DOHH2 (cell line): ENCODE measurements at regions not wholly inside any gene's neighbourhood (a gene's known extent, or its start where the extent isn't known, plus 50 kb on each side); places are given as distances from the start of the nearest gene placed in this dataset.

Experiments used
- H3F3A ChIP-seq: fragments of 200-600 bp; sonication (generic), shearing (Covaris generic); 2 replicates; pipeline ENCODE4 v1.6.0; 2016; ENCODE audit warnings: antibody characterized with exemption, mild to moderate bottlenecking; ENCODE audit not compliant: control insufficient read depth, insufficient read depth
- H3K27ac ChIP-seq: fragments of 200-600 bp; sonication (generic); 2 replicates; pipeline ENCODE4 v1.5.1; 2014; ENCODE audit warnings: low read depth, mild to moderate bottlenecking, low read length, moderate library complexity
- H3K27me3 ChIP-seq: fragments of 200-600 bp; sonication (generic); 2 replicates; pipeline ENCODE4 v1.6.1; 2014; ENCODE audit warnings: mild to moderate bottlenecking, low read length, mixed read lengths; ENCODE audit not compliant: control insufficient read depth
- H3K36me3 ChIP-seq: fragments of 200-600 bp; sonication (generic); 2 replicates; pipeline ENCODE4 v1.6.1; 2014; ENCODE audit warnings: mild to moderate bottlenecking, low read length, moderate library complexity, mixed read lengths; ENCODE audit not compliant: control insufficient read depth
- H3K4me1 ChIP-seq: fragments of 200-600 bp; sonication (generic); 2 replicates; pipeline ENCODE4 v1.6.1; 2014; ENCODE audit warnings: mild to moderate bottlenecking, low read length, mixed read lengths; ENCODE audit not compliant: control insufficient read depth
- H3K4me2 ChIP-seq: fragments of 200-600 bp; sonication (generic); 2 replicates; pipeline ENCODE4 v1.6.0; 2014; ENCODE audit warnings: mild to moderate bottlenecking, low read length, moderate library complexity
- H3K4me3 ChIP-seq: fragments of 200-600 bp; sonication (generic); 2 replicates; pipeline ENCODE4 v1.5.1; 2014; ENCODE audit warnings: mild to moderate bottlenecking, low read length, mixed read lengths
- H3K79me2 ChIP-seq: fragments of 200-600 bp; sonication (generic); 2 replicates; pipeline ENCODE4 v1.6.1; 2014; ENCODE audit warnings: mild to moderate bottlenecking, low read length, mixed read lengths; ENCODE audit not compliant: control insufficient read depth
- H3K9me2 ChIP-seq: fragments of 200-600 bp; sonication (generic); replicated peaks from 2 replicates; pipeline ENCODE4 v1.6.1; 2014; ENCODE audit warnings: mild to moderate bottlenecking, low read length, mixed read lengths; ENCODE audit not compliant: control insufficient read depth
- H3K9me3 ChIP-seq: fragments of 200-600 bp; sonication (generic); 2 replicates; pipeline ENCODE4 v1.6.1; 2014; ENCODE audit warnings: antibody characterized with exemption, low read length, mixed read lengths; ENCODE audit not compliant: control insufficient read depth, insufficient read depth
- H4K20me1 ChIP-seq: fragments of 200-600 bp; sonication (generic); 2 replicates; pipeline ENCODE4 v1.6.0; 2014; ENCODE audit warnings: low read depth, mild to moderate bottlenecking, antibody characterized with exemption, low read length, moderate library complexity; ENCODE audit not compliant: control insufficient read depth, insufficient read depth
- CTCF ChIP-seq: fragments of 200-600 bp; sonication (generic); IDR thresholded peaks from one replicate; pipeline ENCODE4 v1.5.1; 2014; ENCODE audit warnings: antibody characterized with exemption, mild to moderate bottlenecking, low read depth, low read length; ENCODE audit not compliant: poor library complexity, severe bottlenecking
- EZH2phosphoT487 ChIP-seq: fragments of 200-600 bp; sonication (generic); IDR thresholded peaks from 2 replicates; pipeline ENCODE4 v1.6.1; 2017; ENCODE audit warnings: borderline replicate concordance, mild to moderate bottlenecking, antibody characterized with exemption, low read length, moderate library complexity, mixed read lengths

GRCh38 chr3:41002104-41002503, 197.2 kb upstream of the CTNNB1 start:
- Histone ChIP-seq H3K27me3 (no peaks in the 10 kb centered on the region), H3K4me1 (peaks cover 14% of the 10 kb centered on the region), H3F3A (no peaks in the 10 kb centered on the region), H3K27ac (no peak overlapping the region), H4K20me1 (no peaks in the 10 kb centered on the region), H3K79me2 (no peaks in the 10 kb centered on the region), H3K36me3 (no peaks in the 10 kb centered on the region), H3K9me3 (no peaks in the 10 kb centered on the region), H3K4me2 (no peak overlapping the region), H3K4me3 (no peak overlapping the region), H3K9me2 (no peaks in the 10 kb centered on the region)
- TF ChIP-seq EZH2phosphoT487 (no peak), CTCF (no peak)

- Histone ChIP-seq H3K9me2 (no peaks in the 10 kb centered on the region), H3K79me2 (no peaks in the 10 kb centered on the region), H3K27me3 (no peaks in the 10 kb centered on the region), H3K27ac (no peak overlapping the region), H3K4me2 (no peak overlapping the region), H3K9me3 (peaks cover 8% of the 10 kb centered on the region), H3F3A (no peaks in the 10 kb centered on the region), H3K4me3 (no peak overlapping the region), H3K4me1 (peaks cover under 1% of the 10 kb centered on the region), H4K20me1 (no peaks in the 10 kb centered on the region), H3K36me3 (no peaks in the 10 kb centered on the region)
- no peak for TF ChIP-seq CTCF
- TF ChIP-seq EZH2phosphoT487 = no peak
These were observed 191.9 kb upstream of the CTNNB1 start for GRCh38 chr3:41007399-41007798.

GRCh38 chr3:41011854-41012253, 187.5 kb upstream of the CTNNB1 start:
- Histone ChIP-seq H3K9me3 (peaks cover 8% of the 10 kb centered on the region), H4K20me1 (no peaks in the 10 kb centered on the region), H3K36me3 (no peaks in the 10 kb centered on the region), H3K27me3 (no peaks in the 10 kb centered on the region), H3F3A (no peaks in the 10 kb centered on the region), H3K4me3 (no peak overlapping the region), H3K9me2 (no peaks in the 10 kb centered on the region), H3K79me2 (no peaks in the 10 kb centered on the region), H3K4me1 (no peaks in the 10 kb centered on the region), H3K4me2 (no peak overlapping the region), H3K27ac (no peak overlapping the region)
- no peak for TF ChIP-seq CTCF
- no peak for TF ChIP-seq EZH2phosphoT487

GRCh38 chr3:41018855-41019254, 180.4 kb upstream of the CTNNB1 start:
- no peak overlapping the region for H3K27ac ChIP-seq
- H3K4me2 ChIP-seq = no peak overlapping the region
- H3K79me2 ChIP-seq = no peaks in the 10 kb centered on the region
- H3K9me3 ChIP-seq = no peaks in the 10 kb centered on the region
- no peaks in the 10 kb centered on the region for H3K9me2 ChIP-seq
- H4K20me1 ChIP-seq = no peaks in the 10 kb centered on the region
- no peaks in the 10 kb centered on the region for H3K4me1 ChIP-seq
- no peaks in the 10 kb centered on the region for H3K36me3 ChIP-seq
- no peak overlapping the region for H3K4me3 ChIP-seq
- TF ChIP-seq CTCF (no peak), EZH2phosphoT487 (no peak)
- no peaks in the 10 kb centered on the region for H3K27me3 ChIP-seq
- H3F3A ChIP-seq = no peaks in the 10 kb centered on the region
